GM18526 (cell line): ENCODE measurements at regions not wholly inside any gene's neighbourhood (a gene's known extent, or its start where the extent isn't known, plus 50 kb on each side); places are given as distances from the start of the nearest gene placed in this dataset.

Experiments
- POLR2A ChIP-seq: IDR thresholded peaks from 3 replicates; pipeline ENCODE4 v1.6.1; 2011; ENCODE audit not compliant: insufficient read length; ENCODE audit errors: extremely low read depth

GRCh38 chr6:27809067-27809938 is 102.9 kb downstream of the OR2B2 start:
- no peak for TF ChIP-seq POLR2A

GRCh38 chr6:27806981-27807440 is 105.2 kb downstream of the OR2B2 start:
- TF ChIP-seq POLR2A = no peak

GRCh38 chr6:27805347-27805746 is 106.8 kb downstream of the OR2B2 start:
- TF ChIP-seq POLR2A = no peak

- TF ChIP-seq POLR2A = no peak
Observed at GRCh38 chr6:27804851-27805250, 107.3 kb downstream of the OR2B2 start.

GRCh38 chr6:27800731-27801373 is 111.3 kb downstream of the OR2B2 start:
- TF ChIP-seq POLR2A = no peak

GRCh38 chr6:27797960-27798359 is 114.2 kb downstream of the OR2B2 start:
- TF ChIP-seq POLR2A = no peak

GRCh38 chr6:27795697-27796494 is 116.3 kb downstream of the OR2B2 start:
- TF ChIP-seq POLR2A = no peak

- TF ChIP-seq POLR2A = no peak
Observed at GRCh38 chr6:27791182-27791943, 120.8 kb downstream of the OR2B2 start.

GRCh38 chr6:27786048-27786447 is 126.1 kb downstream of the OR2B2 start:
- TF ChIP-seq POLR2A = no peak

GRCh38 chr6:27785294-27785693 is 126.9 kb downstream of the OR2B2 start:
- no peak for TF ChIP-seq POLR2A

GRCh38 chr6:27782748-27783147 is 129.4 kb downstream of the OR2B2 start:
- no peak for TF ChIP-seq POLR2A

- no peak for TF ChIP-seq POLR2A
Observed at GRCh38 chr6:27778625-27779417, 133.4 kb downstream of the OR2B2 start.

- TF ChIP-seq POLR2A = no peak
Observed at GRCh38 chr6:27777614-27778355, 134.4 kb downstream of the OR2B2 start.

- no peak for TF ChIP-seq POLR2A
Observed at GRCh38 chr6:27777126-27777525, 135.1 kb downstream of the OR2B2 start.

- no peak for TF ChIP-seq POLR2A
Observed at GRCh38 chr6:27776504-27776903, 135.7 kb downstream of the OR2B2 start.
